ENCODE measurements at regions not wholly inside any gene's neighbourhood (a gene's known extent, or its start where the extent isn't known, plus 50 kb on each side); places are given as distances from the start of the nearest gene placed in this dataset.

- TF ChIP-seq CTCF (IDR thresholded peaks at IDR 0.05) (no peak), POLR2AphosphoS5 (IDR thresholded peaks at IDR 0.05) (no peak)
Observed at GRCh38 chr10:37474645-37475044, 349.2 kb downstream of the ANKRD30A start.
